ENCODE measurements at regions not wholly inside any gene's neighbourhood (a gene's known extent, or its start where the extent isn't known, plus 50 kb on each side); places are given as distances from the start of the nearest gene placed in this dataset.

DNA sequence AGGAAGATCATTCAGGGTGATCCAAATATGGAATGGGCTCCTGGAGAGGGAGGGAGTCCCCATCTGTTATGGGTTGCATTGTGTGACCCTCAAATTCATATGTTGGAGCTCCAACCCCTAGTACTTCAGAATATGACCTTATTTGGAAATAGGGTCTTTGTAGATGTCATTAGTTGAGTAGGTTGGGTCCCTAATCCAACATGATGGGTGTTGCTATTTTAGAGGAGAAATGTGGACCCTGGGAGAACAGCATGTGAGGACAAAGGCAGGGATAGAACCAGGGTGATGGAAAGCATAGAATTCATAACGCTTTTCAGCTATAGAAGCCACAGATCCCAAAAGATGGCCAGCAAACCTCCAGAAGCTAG is 91.5 kb upstream of the SMNDC1 start:
- DNase-seq (ENCODE audit: low read depth), result no peak

- DNase-seq (ENCODE audit: low read depth), result no peak
Measured at GRCh38 chr10:110397856-110398255, 93.1 kb upstream of the SMNDC1 start.

GRCh38 chr10:110398419-110399105 is 93.8 kb upstream of the SMNDC1 start:
- DNase-seq (ENCODE audit: low read depth), result peak; percentile 94

- DNase-seq (ENCODE audit: low read depth), result peak; percentile 88
Measured at GRCh38 chr10:110399106-110399964, 94.6 kb upstream of the SMNDC1 start.

GRCh38 chr10:110399965-110400933 is 95.5 kb upstream of the SMNDC1 start:
- no peak for DNase-seq (ENCODE audit: low read depth)

DNA sequence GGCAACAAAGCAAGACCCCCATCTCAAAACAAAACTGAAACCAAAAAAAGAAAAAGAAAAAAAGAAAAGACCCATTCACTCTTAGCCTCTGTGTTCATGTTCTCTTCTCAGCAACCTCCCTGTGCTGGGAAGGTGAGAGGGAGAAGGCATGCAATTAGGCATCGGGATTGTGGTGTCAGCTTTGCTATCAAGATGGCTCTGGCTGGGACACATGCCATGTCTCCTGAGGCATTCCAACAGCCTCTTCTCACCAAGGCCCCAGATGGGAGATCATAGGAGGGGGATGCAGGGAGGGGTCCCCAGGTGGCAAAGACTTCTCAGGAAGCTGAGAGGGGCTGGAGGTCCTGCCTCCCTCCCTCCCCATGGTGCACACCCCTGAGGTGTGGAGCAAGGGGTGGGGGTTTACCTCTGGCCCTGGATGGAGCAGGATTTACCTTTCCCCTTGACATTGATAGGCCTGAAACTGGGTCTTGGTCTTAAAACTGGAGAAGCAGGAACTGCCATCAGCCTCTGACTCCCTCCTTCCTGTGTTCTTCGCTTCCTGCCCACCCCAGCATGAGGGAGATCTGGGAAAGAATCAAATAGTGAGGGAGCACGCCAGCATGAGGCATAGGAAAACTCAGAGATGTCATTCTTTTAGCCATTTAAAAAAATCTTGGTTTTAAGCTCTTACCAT is 96.2 kb upstream of the DUSP5 start:
- no peak for DNase-seq (ENCODE audit: low read depth)

GRCh38 chr10:110402077-110402416 is 95.7 kb upstream of the DUSP5 start:
- DNase-seq (ENCODE audit: low read depth), result no peak

GRCh38 chr10:110403593-110403992 is 94.1 kb upstream of the DUSP5 start:
- DNase-seq (ENCODE audit: low read depth), result no peak

GRCh38 chr10:110404413-110404812 is 93.3 kb upstream of the DUSP5 start:
- no peak for DNase-seq (ENCODE audit: low read depth)

DNA sequence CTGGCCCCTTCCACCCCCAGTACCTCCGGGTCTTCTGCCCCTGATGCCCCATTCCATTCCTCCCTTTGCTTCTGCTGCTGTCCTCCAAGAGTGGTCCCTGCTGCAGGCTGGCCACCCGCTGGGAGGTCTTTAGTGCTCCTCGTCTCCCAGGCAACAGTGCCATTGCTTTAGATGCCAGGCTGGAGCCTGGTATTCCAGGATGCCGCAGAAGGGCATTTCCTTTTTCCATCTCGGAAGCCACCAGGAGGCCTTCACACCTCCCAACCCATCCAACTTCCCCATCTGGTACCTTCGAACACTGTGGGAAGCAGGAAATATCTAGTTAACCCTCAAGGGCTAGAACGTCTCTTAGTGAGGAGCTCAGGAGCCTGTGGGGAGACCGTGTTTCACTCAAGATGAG is 92.9 kb upstream of the DUSP5 start:
- DNase-seq (ENCODE audit: low read depth), result no peak

DNA sequence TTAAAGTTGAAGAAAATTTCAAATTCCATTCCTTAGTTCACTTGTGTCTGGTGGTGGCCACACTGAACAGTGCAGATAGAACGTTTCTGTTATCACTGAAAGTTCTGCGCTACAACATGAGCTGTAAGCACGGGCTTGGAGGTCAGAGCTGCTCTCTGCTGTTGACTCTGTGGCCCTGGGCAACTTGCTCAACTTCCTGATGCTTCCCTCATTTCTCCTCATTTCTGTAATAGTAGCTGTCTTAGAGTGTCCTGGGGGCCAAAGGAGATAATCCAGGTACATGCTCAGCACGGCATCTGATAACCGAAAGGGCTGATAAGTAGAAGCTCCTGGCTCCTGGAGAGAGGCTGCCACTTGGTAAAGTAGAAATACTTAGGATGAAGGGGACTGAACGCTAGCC is 92.3 kb upstream of the DUSP5 start:
- DNase-seq (ENCODE audit: low read depth), result no peak

DNA sequence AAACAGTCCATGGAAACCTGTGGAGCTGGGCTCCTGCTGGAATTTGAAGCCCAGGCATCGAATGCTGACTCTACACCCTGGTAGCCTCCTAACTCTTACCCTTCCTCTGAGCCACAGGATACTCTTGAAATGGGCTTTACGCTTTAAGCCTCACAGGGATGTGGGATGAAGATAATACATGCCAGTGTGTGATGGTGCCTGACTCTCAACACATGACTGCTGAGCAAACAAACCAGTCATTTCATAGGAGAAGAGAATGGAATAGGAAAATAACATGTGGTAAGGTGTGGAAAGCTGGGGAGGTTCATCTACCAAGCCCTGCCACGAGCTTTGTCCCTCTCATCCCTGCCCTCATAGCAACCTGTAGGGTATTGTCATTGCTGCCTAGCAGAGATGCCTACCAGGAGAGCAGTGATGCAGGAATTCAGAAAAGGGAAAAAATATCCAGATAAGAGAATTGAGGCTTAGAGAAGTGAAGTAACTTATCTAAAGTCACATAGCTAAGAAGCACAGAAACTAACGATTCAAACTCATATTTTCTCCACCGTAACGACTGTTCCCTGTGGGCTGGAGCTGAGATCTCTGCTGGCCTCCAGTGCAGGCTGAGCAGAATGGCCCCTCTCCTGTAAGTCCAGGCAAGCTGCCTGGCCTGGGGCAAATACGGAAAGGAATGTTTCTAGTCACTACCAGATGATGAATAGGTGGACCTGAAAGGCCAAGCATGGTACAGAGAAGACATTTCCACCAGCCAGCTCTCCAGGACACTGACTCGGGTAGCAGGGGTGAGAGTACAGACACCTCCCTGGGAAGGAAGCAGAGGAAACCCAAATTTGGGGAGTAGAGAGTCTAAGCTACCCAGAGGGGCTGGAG is 90.2 kb upstream of the DUSP5 start:
- no peak for DNase-seq (ENCODE audit: low read depth)

DNA sequence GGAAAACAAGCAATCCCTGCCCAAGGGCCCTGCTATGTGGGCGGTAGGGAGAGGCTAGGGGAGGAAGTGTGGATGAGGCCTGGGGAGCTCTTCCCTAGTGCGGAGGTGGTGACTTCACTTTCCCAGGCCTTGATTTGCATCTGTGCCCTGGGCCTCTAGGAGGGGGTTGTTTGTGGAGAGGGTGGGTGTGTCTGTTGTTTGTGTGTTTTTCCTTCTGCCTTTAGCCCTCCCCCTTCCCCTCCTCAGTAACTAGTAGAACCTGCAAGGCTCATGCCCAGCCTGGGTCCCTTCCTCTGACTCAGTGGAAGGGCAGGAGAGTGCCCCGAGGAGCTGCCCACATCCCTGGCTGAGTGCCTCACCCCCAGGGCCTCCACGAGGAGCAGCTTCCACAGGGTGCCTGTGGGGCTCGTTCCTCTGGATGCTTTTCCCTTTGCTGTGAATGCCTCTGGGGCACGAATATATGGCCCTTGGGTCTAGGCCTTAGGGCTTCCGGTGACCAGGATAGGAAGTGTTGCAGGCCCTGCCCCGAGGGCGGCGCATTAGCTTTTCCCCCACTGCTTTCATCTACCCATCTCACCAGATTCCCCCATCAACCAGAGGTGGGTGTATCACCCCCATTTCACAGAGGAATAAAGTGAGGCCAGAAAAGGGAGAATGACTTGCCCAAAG is 89.4 kb upstream of the DUSP5 start:
- DNase-seq (ENCODE audit: low read depth), result peak; percentile 44

DNA sequence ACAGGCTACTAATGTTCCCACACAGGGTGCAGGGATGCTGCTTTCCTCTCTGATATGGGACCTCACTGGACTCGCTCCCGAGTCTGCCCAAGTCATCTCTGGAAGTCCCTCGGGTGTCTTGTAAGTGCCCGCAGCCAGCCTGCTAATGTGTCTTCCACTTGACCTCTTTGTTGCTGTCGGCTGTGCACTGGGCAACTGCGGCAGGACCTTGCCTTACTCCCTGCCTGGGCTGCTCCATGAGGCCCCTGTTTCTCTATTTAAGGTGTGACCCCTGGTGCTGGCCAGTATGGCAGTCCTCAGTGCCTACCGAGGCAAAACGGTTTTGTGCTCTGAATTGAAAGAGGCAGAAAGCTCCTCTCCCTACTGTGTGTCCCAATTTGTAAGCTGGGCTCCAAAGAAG is 88.8 kb upstream of the DUSP5 start:
- no peak for DNase-seq (ENCODE audit: low read depth)

DNA sequence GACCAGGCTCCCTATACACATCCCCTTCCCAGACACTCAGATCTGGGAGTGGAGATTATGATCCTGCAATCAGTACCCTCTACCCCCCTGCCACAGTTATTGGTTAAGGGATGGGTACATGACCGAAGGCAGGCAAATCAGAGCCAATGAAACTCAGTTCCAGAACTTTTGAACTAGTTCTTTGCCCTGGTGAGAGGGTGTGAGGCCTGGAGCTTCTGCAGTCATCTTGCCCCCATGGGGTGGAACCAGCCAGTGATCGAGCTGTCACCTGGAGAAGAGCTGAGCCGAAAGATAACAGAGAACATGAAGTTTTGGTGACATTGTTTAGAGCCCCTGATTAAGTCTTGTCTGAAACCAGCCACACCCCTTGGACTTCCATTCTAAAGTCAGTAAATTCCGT is 88.2 kb upstream of the DUSP5 start:
- no peak for DNase-seq (ENCODE audit: low read depth)

GRCh38 chr10:110409926-110410325 is 87.8 kb upstream of the DUSP5 start:
- no peak for DNase-seq (ENCODE audit: low read depth)

DNA sequence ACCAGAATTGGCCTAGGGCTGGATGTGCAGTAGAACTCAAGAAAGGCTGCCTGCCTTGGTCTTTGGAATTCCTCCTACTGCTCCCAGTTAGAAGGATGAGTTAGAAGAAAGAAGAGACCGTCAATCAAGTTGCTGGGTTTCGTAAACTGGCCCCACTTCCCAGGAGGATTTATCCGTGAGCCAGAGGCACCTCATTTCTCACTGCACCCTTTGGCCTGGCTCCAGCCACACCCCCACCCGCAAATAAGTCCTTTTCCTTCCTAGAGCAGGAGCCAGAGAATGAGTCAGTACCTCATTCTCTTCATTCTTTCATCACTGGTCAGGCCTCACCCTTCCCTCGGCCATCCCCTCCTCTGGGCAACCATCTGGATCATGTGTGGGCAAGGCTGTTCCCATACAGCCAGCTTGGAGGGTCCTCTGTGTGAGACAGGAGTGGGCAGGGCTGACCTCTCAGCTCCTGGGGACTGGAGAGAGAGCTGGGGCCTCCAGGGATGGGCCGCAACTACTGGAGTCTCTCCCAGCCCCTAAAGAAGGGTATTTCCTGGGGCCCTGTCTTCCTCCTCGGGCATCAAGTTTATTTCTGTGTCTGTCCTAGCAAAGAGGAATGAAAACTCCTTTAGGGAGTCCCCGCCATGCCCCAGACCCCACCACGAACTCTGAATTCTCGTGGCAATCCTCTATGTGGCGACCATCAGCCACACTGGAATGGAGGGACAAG is 87.2 kb upstream of the DUSP5 start:
- DNase-seq (ENCODE audit: low read depth), result peak; percentile 94

DNA sequence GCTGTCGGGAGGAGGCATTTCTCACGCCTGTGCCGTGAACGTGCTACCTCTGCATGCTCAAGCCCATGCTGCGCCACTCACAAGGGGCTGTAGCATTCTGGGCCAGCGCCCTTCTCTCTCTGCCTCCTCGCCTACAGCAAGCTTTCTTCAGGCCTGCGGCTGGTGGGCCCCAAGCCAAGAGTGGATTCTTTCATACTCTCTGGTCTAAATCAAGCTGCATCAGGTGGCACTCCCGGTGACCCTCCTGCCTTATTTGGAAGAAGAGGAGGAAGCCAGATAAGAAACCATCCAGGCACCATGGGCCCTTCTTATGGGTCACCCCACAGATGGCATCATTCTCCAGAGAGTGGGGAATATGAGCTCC is 86.7 kb upstream of the DUSP5 start:
- peak; percentile 55 for DNase-seq (ENCODE audit: low read depth)

GRCh38 chr10:110413049-110413783 is 84.5 kb upstream of the DUSP5 start:
- peak; percentile 36 for DNase-seq (ENCODE audit: low read depth)

Measured in Daoy (cell line).